Type B pancreatic cell (in vitro differentiated cells): ENCODE measurements at regions not wholly inside any gene's neighbourhood (a gene's known extent, or its start where the extent isn't known, plus 50 kb on each side); places are given as distances from the start of the nearest gene placed in this dataset.
"Not testable (repeated sequence)": the region's sequence is repeated elsewhere in the genome, so short reads cannot be mapped to it uniquely, and the experiment has no call there.

Experiments
- DNase-seq: peaks from one replicate; pipeline ENCODE4 v3.0.0; 2021; ENCODE audit warnings: mixed read lengths; ENCODE audit not compliant: unreplicated experiment; ENCODE audit errors: extremely low spot score
- H3K27ac Mint-ChIP-seq: 2 replicates; pipeline ENCODE4 v1.8.0; 2021; ENCODE audit warnings: mild to moderate bottlenecking, mixed read lengths
- H3K27me3 Mint-ChIP-seq: 2 replicates; pipeline ENCODE4 v1.8.0; 2021; ENCODE audit warnings: mixed read lengths
- H3K36me3 Mint-ChIP-seq: 2 replicates; pipeline ENCODE4 v1.8.0; 2021; ENCODE audit warnings: mixed read lengths
- H3K4me1 Mint-ChIP-seq: one replicate; pipeline ENCODE4 v1.8.0; 2021; ENCODE audit warnings: mixed read lengths; ENCODE audit not compliant: unreplicated experiment
- H3K4me3 Mint-ChIP-seq: 2 replicates; pipeline ENCODE4 v1.8.0; 2021; ENCODE audit warnings: mild to moderate bottlenecking, mixed read lengths
- H3K9me3 Mint-ChIP-seq: 2 replicates; pipeline ENCODE4 v1.8.0; 2021; ENCODE audit warnings: mixed read lengths
- CTCF ChIP-seq: fragments of 200-600 bp; sonication (generic); conservative IDR thresholded peaks from 2 replicates; pipeline ENCODE4 v1.5.0; 2021; ENCODE audit warnings: antibody characterized with exemption, mild to moderate bottlenecking

- Mint-ChIP-seq H3K36me3 (no peaks in the 10 kb centered on the region), H3K27me3 (no peaks in the 10 kb centered on the region)
Observed at GRCh38 chr5:158591301-158591863, 508.3 kb downstream of the EBF1 start.

GRCh38 chr5:158590746-158591300 is 508.9 kb downstream of the EBF1 start:
- Mint-ChIP-seq H3K27me3 (no peaks in the 10 kb centered on the region), H3K4me1 (peaks cover 22% of the 10 kb centered on the region), H3K9me3 (no peaks in the 10 kb centered on the region), H3K36me3 (no peaks in the 10 kb centered on the region), H3K4me3 (peak overlapping the region; percentile 0), H3K27ac (peak overlapping the region; percentile 36)
- TF ChIP-seq CTCF = no peak
- no peak for DNase-seq

More at GRCh38 chr5:158591301-158591863, 508.3 kb downstream of the EBF1 start:
- TF ChIP-seq CTCF = no peak
- Mint-ChIP-seq H3K4me3 (peak overlapping the region; percentile 10), H3K9me3 (no peaks in the 10 kb centered on the region), H3K27ac (peak overlapping the region; percentile 36), H3K4me1 (peaks cover 22% of the 10 kb centered on the region)
- DNase-seq = no peak

- no peak overlapping the region for H3K4me3 Mint-ChIP-seq
- no peak for DNase-seq
- H3K27me3 Mint-ChIP-seq = no peaks in the 10 kb centered on the region
- H3K27ac Mint-ChIP-seq = no peak overlapping the region
- no peaks in the 10 kb centered on the region for H3K9me3 Mint-ChIP-seq
- H3K4me1 Mint-ChIP-seq = peaks cover 22% of the 10 kb centered on the region
- H3K36me3 Mint-ChIP-seq = peaks cover under 1% of the 10 kb centered on the region
- TF ChIP-seq CTCF = no peak
Observed at GRCh38 chr5:158589939-158590338, 509.8 kb downstream of the EBF1 start.

GRCh38 chr5:158588617-158589016 is 511.1 kb downstream of the EBF1 start:
- H3K36me3 Mint-ChIP-seq = peaks cover 5% of the 10 kb centered on the region

GRCh38 chr5:158586054-158586453 is 513.7 kb downstream of the EBF1 start:
- Mint-ChIP-seq H3K9me3 (no peaks in the 10 kb centered on the region), H3K4me3 (no peak overlapping the region)

More at GRCh38 chr5:158588617-158589016, 511.1 kb downstream of the EBF1 start:
- H3K27ac Mint-ChIP-seq = no peak overlapping the region
- H3K9me3 Mint-ChIP-seq = no peaks in the 10 kb centered on the region
- H3K4me3 Mint-ChIP-seq = no peak overlapping the region
- peaks cover 22% of the 10 kb centered on the region for H3K4me1 Mint-ChIP-seq
- no peak for DNase-seq
- H3K27me3 Mint-ChIP-seq = no peaks in the 10 kb centered on the region
- no peak for TF ChIP-seq CTCF

GRCh38 chr5:158582669-158583068 is 517.0 kb downstream of the EBF1 start:
- not testable (repeated sequence) for H3K4me3 Mint-ChIP-seq, H3K27ac Mint-ChIP-seq, H3K36me3 Mint-ChIP-seq, H3K4me1 Mint-ChIP-seq, H3K27me3 Mint-ChIP-seq, DNase-seq, H3K9me3 Mint-ChIP-seq

More at GRCh38 chr5:158586054-158586453, 513.7 kb downstream of the EBF1 start:
- no peak for DNase-seq
- H3K27ac Mint-ChIP-seq = no peak overlapping the region
- peaks cover 10% of the 10 kb centered on the region for H3K4me1 Mint-ChIP-seq
- TF ChIP-seq CTCF = no peak
- H3K27me3 Mint-ChIP-seq = no peaks in the 10 kb centered on the region
- peaks cover 5% of the 10 kb centered on the region for H3K36me3 Mint-ChIP-seq
